GM12878 (cell line): ENCODE measurements at regions not wholly inside any gene's neighbourhood (a gene's known extent, or its start where the extent isn't known, plus 50 kb on each side); places are given as distances from the start of the nearest gene placed in this dataset.
"Not testable (repeated sequence)": the region's sequence is repeated elsewhere in the genome, so short reads cannot be mapped to it uniquely, and the experiment has no call there.

Experiments
- ATAC-seq: fragments of 200-7000 bp; cut with Tn5 transposase; 3 replicates; pipeline ENCODE4 v1.9.1; 2020; ENCODE audit warnings: mild to moderate bottlenecking, moderate library complexity
- BruUV-seq: library from RNA; stranded (reverse); fragments of 400-500 nt; replicated peaks from 2 replicates; lab custom pipeline; 2021; lab: Mats Ljungman, UMichigan
- CTCF ChIA-PET: fragments of 300-600 bp; sonication (Branson Sonifier 250); formaldehyde crosslinking; extraction: SDS; loops from one replicate; lab custom pipeline; 2021; ENCODE audit warnings: inconsistent platforms; lab: Yijun Ruan, JAX
- POLR2A ChIA-PET: fragments of 350-600 bp; formaldehyde crosslinking; extraction: SDS; loops from one replicate; lab custom pipeline; 2021; ENCODE audit warnings: inconsistent platforms; lab: Charles Lee
- RAD21 ChIA-PET: fragments of 300-600 bp; sonication (Branson Sonifier 250); formaldehyde crosslinking; loops from one replicate; lab custom pipeline; 2023; ENCODE audit warnings: antibody characterized with exemption; ENCODE audit not compliant: unreplicated experiment; lab: Charles Lee
- SMC1A ChIA-PET: fragments of 300-600 bp; sonication (Branson Sonifier 250); formaldehyde crosslinking; loops from one replicate; lab custom pipeline; 2023; ENCODE audit not compliant: unreplicated experiment, uncharacterized antibody; lab: Charles Lee
- DNase-seq: peaks from one replicate; pipeline ENCODE4 v3.0.0-alpha.2; 2011; ENCODE audit warnings: low read depth, low spot score
- FAIRE-seq: peaks from 3 replicates; lab custom pipeline; 2011; peaks lifted over from hg19 to GRCh38; lab: Jason Lieb, UNC
- H2AFZ ChIP-seq: 2 replicates; pipeline ENCODE4 v1.6.0; 2011; ENCODE audit warnings: low read depth, low read length, control low read depth; ENCODE audit not compliant: control insufficient read depth
- H3K27ac ChIP-seq: 2 replicates; pipeline ENCODE4 v1.5.1; 2011; ENCODE audit warnings: control low read depth; ENCODE audit not compliant: control insufficient read depth, insufficient read depth
- H3K27me3 ChIP-seq, 2 experiments: replicated peaks in 1 of 2; 2 replicates each; pipeline versions ENCODE4 v1.6.0 to v1.6.1; 2011; ENCODE audit warnings: low read length in 1 of 2; ENCODE audit not compliant: control insufficient read depth in 2 of 2, insufficient read depth in 2 of 2
- H3K36me3 ChIP-seq, 2 experiments: 2 replicates each; pipeline ENCODE4 v1.5.1; 2011; ENCODE audit warnings: low read length in 1 of 2; ENCODE audit not compliant: control insufficient read depth in 2 of 2, insufficient read depth in 2 of 2
- H3K4me1 ChIP-seq: 2 replicates; pipeline ENCODE4 v1.6.1; 2011; ENCODE audit warnings: mild to moderate bottlenecking, low read length, moderate library complexity, mixed read lengths; ENCODE audit not compliant: control insufficient read depth, insufficient read depth
- H3K4me2 ChIP-seq: 2 replicates; pipeline ENCODE4 v1.6.0; 2011; ENCODE audit warnings: control low read depth; ENCODE audit not compliant: control insufficient read depth, insufficient read depth
- H3K4me3 ChIP-seq: fragments of 200-600 bp; sonication (generic); 2 replicates; pipeline ENCODE4 v1.5.1; 2016
- H3K79me2 ChIP-seq: 2 replicates; pipeline ENCODE4 v1.6.0; 2011; ENCODE audit warnings: low read length; ENCODE audit not compliant: control insufficient read depth, insufficient read depth
- H3K9ac ChIP-seq: 2 replicates; pipeline ENCODE4 v1.8.0; 2011; ENCODE audit warnings: low read length, control low read depth, mixed read lengths; ENCODE audit not compliant: control insufficient read depth, insufficient read depth
- H3K9me3 ChIP-seq: replicated peaks from 3 replicates; pipeline ENCODE4 v1.5.1; 2011; ENCODE audit warnings: mild to moderate bottlenecking, low read length; ENCODE audit not compliant: control insufficient read depth, insufficient read depth
- H4K20me1 ChIP-seq: 2 replicates; pipeline ENCODE4 v1.6.0; 2011; ENCODE audit not compliant: control insufficient read depth, insufficient read depth
- BHLHE40 ChIP-seq, 2 experiments: fragments of 450-650 bp in 1 of 2; IDR thresholded peaks; 2 replicates each; pipeline ENCODE4 v1.6.1; 2011 to 2017; ENCODE audit warnings: low read depth in 2 of 2, borderline replicate concordance in 1 of 2, improper control_type of control experiment in 1 of 2, low read length in 1 of 2, mild to moderate bottlenecking in 1 of 2
- HDAC2 ChIP-seq: fragments of 200-600 bp; sonication (generic); IDR thresholded peaks from 2 replicates; pipeline ENCODE4 v1.6.1; 2017
- LARP7 ChIP-seq: fragments of 450-650 bp; IDR thresholded peaks from 2 replicates; pipeline ENCODE4 v1.6.1; 2017; ENCODE audit warnings: mild to moderate bottlenecking
- RAD21 ChIP-seq: IDR thresholded peaks from 2 replicates; pipeline ENCODE4 v1.6.1; 2011; ENCODE audit warnings: mild to moderate bottlenecking, low read depth, low read length, moderate library complexity; ENCODE audit not compliant: insufficient read depth
- RELB ChIP-seq: fragments of 450-650 bp; IDR thresholded peaks from 2 replicates; pipeline ENCODE4 v1.6.1; 2017; ENCODE audit warnings: low read depth, mild to moderate bottlenecking, moderate library complexity
- RFX5 ChIP-seq: IDR thresholded peaks from 2 replicates; pipeline ENCODE4 v1.6.1; 2011; ENCODE audit warnings: low read depth, low read length, improper control_type of control experiment
- SMAD5 ChIP-seq: IDR thresholded peaks from 2 replicates; pipeline ENCODE4 v1.6.1; 2016; ENCODE audit warnings: antibody characterized with exemption, low read depth
- SRF ChIP-seq, 2 experiments: IDR thresholded peaks; 2 replicates each; pipeline ENCODE4 v1.6.1; 2011; ENCODE audit warnings: low read depth in 2 of 2, low read length in 2 of 2, mild to moderate bottlenecking in 1 of 2, moderate library complexity in 1 of 2
- TARDBP ChIP-seq: IDR thresholded peaks from 2 replicates; pipeline ENCODE4 v1.6.1; 2016; ENCODE audit warnings: borderline replicate concordance
- TCF12 ChIP-seq: IDR thresholded peaks from 2 replicates; pipeline ENCODE4 v1.6.1; 2011; ENCODE audit warnings: low read depth, mild to moderate bottlenecking, low read length
- ZBTB4 ChIP-seq: fragments of 450-650 bp; formaldehyde crosslinking; IDR thresholded peaks from 2 replicates; pipeline ENCODE4 v1.4.0; 2022; ENCODE audit warnings: mild to moderate bottlenecking, moderate library complexity
- ZNF207 ChIP-seq: fragments of 450-650 bp; IDR thresholded peaks from 2 replicates; pipeline ENCODE4 v1.6.1; 2014; ENCODE audit warnings: antibody characterized with exemption, mild to moderate bottlenecking, borderline replicate concordance
- ZNF217 ChIP-seq: fragments of 450-650 bp; IDR thresholded peaks from 2 replicates; pipeline ENCODE4 v1.6.1; 2017; ENCODE audit warnings: antibody characterized with exemption, mild to moderate bottlenecking
- WGBS: methylation state at CpG from one replicate; pipeline ENCODE4 v1.1.6; 2016; ENCODE audit warnings: low lambda C conversion rate; ENCODE audit not compliant: insufficient replicate concordance, insufficient coverage; ENCODE audit errors: missing lambda C conversion rate; 5-methylcytosine and 5-hydroxymethylcytosine counted together
- in situ Hi-C: fragments of 300-500 bp; cut with MboI; formaldehyde crosslinking; loops from 9 replicates; pipeline ENCODE4 v1.14.3; 2018; ENCODE audit warnings: mixed read lengths
- intact Hi-C: fragments of 100-400 bp; cut with micrococcal nuclease; formaldehyde crosslinking; loops from one replicate; pipeline ENCODE4 v1.14.2; 2022; ENCODE audit not compliant: unreplicated experiment

GRCh38 chr2:10198482-10198881, 75.9 kb downstream of the RRM2 start:
- H3K4me2 ChIP-seq, DNase-seq, H2AFZ ChIP-seq, FAIRE-seq, H3K9ac ChIP-seq, SMC1A ChIA-PET, H3K27ac ChIP-seq, ATAC-seq, H3K9me3 ChIP-seq, in situ Hi-C loops, RAD21 ChIA-PET, H3K4me3 ChIP-seq, H4K20me1 ChIP-seq, BruUV-seq, H3K4me1 ChIP-seq, intact Hi-C loops, H3K27me3 ChIP-seq, H3K36me3 ChIP-seq, CTCF ChIA-PET, H3K79me2 ChIP-seq: not testable (repeated sequence)
- POLR2A ChIA-PET = interaction anchor here (0.7 kb wide), 1 partner anchor 28 kb away, joined by 5 read pairs; no protein-coding TSS in a partner anchor
- WGBS = 83% methylated on average over 6 of the region's 6 CpGs

GRCh38 chr2:10201201-10201600, 78.7 kb downstream of the RRM2 start:
- H3K36me3 ChIP-seq = peaks cover 0 to 2% of the 10 kb centered on the region in 2 experiments; a peak in 2 of 4 replicates
- H2AFZ ChIP-seq = no peak overlapping the region
- no peak overlapping the region for H3K9ac ChIP-seq
- H3K4me2 ChIP-seq = no peak overlapping the region
- ChIA-PET RAD21 (no interaction called here), POLR2A (no interaction called here), SMC1A (no interaction called here), CTCF (no interaction called here)
- FAIRE-seq (no peak), ATAC-seq (no peak), DNase-seq (no peak)
- no peaks in the 10 kb centered on the region for H3K27me3 ChIP-seq
- no peaks in the 10 kb centered on the region for H3K79me2 ChIP-seq
- in situ Hi-C loops (no loop called here), intact Hi-C loops (no loop called here)
- H3K9me3 ChIP-seq = no peaks in the 10 kb centered on the region
- no peak overlapping the region for H3K27ac ChIP-seq
- no peaks in the 10 kb centered on the region for H3K4me1 ChIP-seq
- BruUV-seq = no TSS peak
- H3K4me3 ChIP-seq = no peak overlapping the region
- no peaks in the 10 kb centered on the region for H4K20me1 ChIP-seq
- WGBS = 72% methylated on average over 4 of the region's 4 CpGs
- TF ChIP-seq ZBTB4 (no peak), RFX5 (no peak), LARP7 (no peak), ZNF207 (no peak), TCF12 (no peak), SRF (IDR thresholded peaks at IDR 0.05; ENCODE audit: low read depth in 2 of 2, low read length in 2 of 2) (no peak), BHLHE40 (IDR thresholded peaks at IDR 0.05; ENCODE audit: borderline replicate concordance in 1 of 2, low read depth in 2 of 2, low read length in 1 of 2) (no peak), TARDBP (no peak), SMAD5 (no peak), ZNF217 (no peak), HDAC2 (no peak), RELB (no peak), RAD21 (no peak)
